KOPT-K1 (cell line): ENCODE measurements at regions not wholly inside any gene's neighbourhood (a gene's known extent, or its start where the extent isn't known, plus 50 kb on each side); places are given as distances from the start of the nearest gene placed in this dataset.
"Not testable (repeated sequence)": the region's sequence is repeated elsewhere in the genome, so short reads cannot be mapped to it uniquely, and the experiment has no call there.

Source experiments
- H3K27ac ChIP-seq: fragments of 200-600 bp; sonication (generic); 2 replicates; pipeline ENCODE4 v1.5.1; 2016; ENCODE audit warnings: antibody characterized with exemption, mild to moderate bottlenecking, low read depth, low read length; ENCODE audit not compliant: poor library complexity, severe bottlenecking
- H3K36me3 ChIP-seq: fragments of 200-600 bp; sonication (generic); 2 replicates; pipeline ENCODE4 v1.5.1; 2017; ENCODE audit warnings: antibody characterized with exemption, mild to moderate bottlenecking, low read length, moderate library complexity; ENCODE audit not compliant: insufficient read depth
- H3K9me3 ChIP-seq: fragments of 200-600 bp; sonication (generic); 2 replicates; pipeline ENCODE4 v1.5.1; 2017; ENCODE audit warnings: antibody characterized with exemption, low read length, mild to moderate bottlenecking; ENCODE audit not compliant: insufficient read depth, poor library complexity, severe bottlenecking

- Histone ChIP-seq H3K36me3 (no peaks in the 10 kb centered on the region), H3K27ac (no peak overlapping the region), H3K9me3 (peaks cover 7% of the 10 kb centered on the region)
Observed at GRCh38 chrX:40389555-40389954, 191.2 kb upstream of the ATP6AP2 start.

GRCh38 chrX:40388441-40388840, 192.3 kb upstream of the ATP6AP2 start:
- no peak overlapping the region for H3K27ac ChIP-seq
- H3K36me3 ChIP-seq = no peaks in the 10 kb centered on the region
- H3K9me3 ChIP-seq = peaks cover 3% of the 10 kb centered on the region

GRCh38 chrX:40387869-40388268, 192.9 kb upstream of the ATP6AP2 start:
- H3K36me3 ChIP-seq, H3K9me3 ChIP-seq, H3K27ac ChIP-seq: not testable (repeated sequence)

GRCh38 chrX:40387311-40387710, 193.5 kb upstream of the ATP6AP2 start:
- H3K27ac ChIP-seq, H3K36me3 ChIP-seq, H3K9me3 ChIP-seq: not testable (repeated sequence)

GRCh38 chrX:40385682-40386081, 195.1 kb upstream of the ATP6AP2 start:
- Histone ChIP-seq H3K9me3 (no peaks in the 10 kb centered on the region), H3K36me3 (no peaks in the 10 kb centered on the region), H3K27ac (no peak overlapping the region)

- Histone ChIP-seq H3K27ac (no peak overlapping the region), H3K9me3 (no peaks in the 10 kb centered on the region), H3K36me3 (no peaks in the 10 kb centered on the region)
Observed at GRCh38 chrX:40385256-40385655, 195.5 kb upstream of the ATP6AP2 start.

- no peak overlapping the region for H3K27ac ChIP-seq
- H3K9me3 ChIP-seq = no peaks in the 10 kb centered on the region
- H3K36me3 ChIP-seq = no peaks in the 10 kb centered on the region
Observed at GRCh38 chrX:40383969-40384368, 196.8 kb upstream of the ATP6AP2 start.

GRCh38 chrX:40383360-40383759, 197.4 kb upstream of the ATP6AP2 start:
- no peaks in the 10 kb centered on the region for H3K9me3 ChIP-seq
- no peak overlapping the region for H3K27ac ChIP-seq
- H3K36me3 ChIP-seq = no peaks in the 10 kb centered on the region

GRCh38 chrX:40380655-40381488, 199.9 kb upstream of the ATP6AP2 start:
- no peaks in the 10 kb centered on the region for H3K36me3 ChIP-seq
- no peak overlapping the region for H3K27ac ChIP-seq
- H3K9me3 ChIP-seq = no peaks in the 10 kb centered on the region

GRCh38 chrX:40377684-40378083, 203.1 kb upstream of the ATP6AP2 start:
- Histone ChIP-seq H3K9me3 (no peaks in the 10 kb centered on the region), H3K36me3 (no peaks in the 10 kb centered on the region), H3K27ac (no peak overlapping the region)

GRCh38 chrX:40374486-40374885, 206.3 kb upstream of the ATP6AP2 start:
- no peaks in the 10 kb centered on the region for H3K9me3 ChIP-seq
- H3K27ac ChIP-seq = no peak overlapping the region
- no peaks in the 10 kb centered on the region for H3K36me3 ChIP-seq

GRCh38 chrX:40373641-40374040, 207.1 kb upstream of the ATP6AP2 start:
- no peak overlapping the region for H3K27ac ChIP-seq
- no peaks in the 10 kb centered on the region for H3K9me3 ChIP-seq
- H3K36me3 ChIP-seq = no peaks in the 10 kb centered on the region

GRCh38 chrX:40373025-40373424, 207.7 kb upstream of the ATP6AP2 start:
- no peaks in the 10 kb centered on the region for H3K9me3 ChIP-seq
- H3K36me3 ChIP-seq = no peaks in the 10 kb centered on the region
- no peak overlapping the region for H3K27ac ChIP-seq

- no peaks in the 10 kb centered on the region for H3K36me3 ChIP-seq
- no peaks in the 10 kb centered on the region for H3K9me3 ChIP-seq
- no peak overlapping the region for H3K27ac ChIP-seq
Observed at GRCh38 chrX:40371376-40371775, 209.4 kb upstream of the ATP6AP2 start.

GRCh38 chrX:40368611-40369061, 212.1 kb upstream of the ATP6AP2 start:
- no peaks in the 10 kb centered on the region for H3K9me3 ChIP-seq
- no peak overlapping the region for H3K27ac ChIP-seq
- no peaks in the 10 kb centered on the region for H3K36me3 ChIP-seq

- no peaks in the 10 kb centered on the region for H3K36me3 ChIP-seq
- no peaks in the 10 kb centered on the region for H3K9me3 ChIP-seq
Observed at GRCh38 chrX:40366661-40367060, 214.1 kb upstream of the ATP6AP2 start.

More at GRCh38 chrX:40366661-40367060, 214.1 kb upstream of the ATP6AP2 start:
- no peak overlapping the region for H3K27ac ChIP-seq
